Stimulated activated CD8-positive, alpha-beta memory T cell treated with anti-CD3 and anti-CD28 coated beads, Interleukin-4, amount 100 ng/mL, for 1 hour (primary cell): ENCODE measurements at regions not wholly inside any gene's neighbourhood (a gene's known extent, or its start where the extent isn't known, plus 50 kb on each side); places are given as distances from the start of the nearest gene placed in this dataset.
"Not testable (repeated sequence)": the region's sequence is repeated elsewhere in the genome, so short reads cannot be mapped to it uniquely, and the experiment has no call there.

Experiments used
- DNase-seq, 2 donors: peaks; one replicate each; pipeline ENCODE4 v3.0.0-alpha.2; 2020; ENCODE audit warnings: low read depth in 2 of 2, low spot score in 1 of 2

GRCh38 chr1:229142471-229142870 lies 128.4 kb upstream of the RAB4A start:
- no peak for DNase-seq

DNA sequence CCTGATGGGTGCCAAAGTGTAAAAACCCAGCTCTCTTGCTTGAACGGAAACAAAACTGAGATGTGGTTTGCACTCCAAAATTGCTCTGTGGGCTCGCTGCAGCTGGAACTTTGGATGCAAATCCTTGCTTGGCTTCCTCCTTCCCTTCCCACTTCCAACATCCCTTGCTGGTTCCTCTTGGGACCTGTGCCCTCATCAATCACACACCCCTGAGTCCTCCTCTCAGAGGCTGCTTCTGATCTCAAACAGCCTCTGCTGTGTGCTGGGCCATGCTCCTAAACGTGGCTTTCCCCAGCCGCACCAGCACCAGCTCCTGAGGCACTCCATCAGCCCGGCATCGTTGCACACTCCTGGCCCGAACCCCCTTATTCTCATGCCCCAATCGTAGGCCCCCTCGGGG lies 124.3 kb upstream of the RAB4A start:
- DNase-seq: no peak

- no peak for DNase-seq
Measured at GRCh38 chr1:229147072-229147471, 123.8 kb upstream of the RAB4A start.

- DNase-seq: no peak
Measured at GRCh38 chr1:229148041-229148671, 122.8 kb upstream of the RAB4A start.

DNA sequence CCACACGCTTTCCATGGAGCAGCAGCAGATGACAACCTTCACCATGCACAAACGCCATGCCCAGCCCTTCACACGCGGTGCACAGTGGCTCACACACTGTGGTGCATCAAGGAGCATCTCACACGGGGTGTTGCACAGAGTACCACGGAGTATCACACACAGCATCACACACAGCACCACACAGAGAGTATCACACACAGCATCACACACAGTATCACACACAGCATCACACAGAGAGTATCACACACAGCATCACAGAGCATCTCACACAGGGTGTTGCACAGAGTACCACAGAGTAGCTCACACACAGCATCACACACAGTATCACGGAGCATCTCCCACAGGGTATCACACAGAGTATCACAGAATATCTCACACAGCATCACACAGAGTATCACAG lies 122.2 kb upstream of the RAB4A start:
- DNase-seq: no peak

DNA sequence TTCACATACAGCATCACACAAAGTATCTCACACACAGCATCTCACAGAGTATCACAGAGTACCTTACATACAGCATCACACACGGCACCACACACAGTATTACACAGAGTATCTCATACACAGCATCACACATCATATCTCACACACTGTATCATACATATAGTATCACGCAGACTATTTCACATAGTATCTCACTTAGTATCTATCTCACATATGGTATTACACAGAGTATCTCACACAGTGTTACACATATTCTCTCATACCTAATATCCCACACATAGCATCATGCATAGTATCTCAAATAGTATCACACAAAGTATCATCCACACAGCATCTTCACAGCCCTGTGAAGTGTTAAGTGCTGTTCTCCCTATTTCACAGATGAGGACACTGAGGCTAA lies 121.5 kb upstream of the RAB4A start:
- DNase-seq: no peak

- no peak for DNase-seq
Measured at GRCh38 chr1:229150518-229150917, 120.4 kb upstream of the RAB4A start.

DNA sequence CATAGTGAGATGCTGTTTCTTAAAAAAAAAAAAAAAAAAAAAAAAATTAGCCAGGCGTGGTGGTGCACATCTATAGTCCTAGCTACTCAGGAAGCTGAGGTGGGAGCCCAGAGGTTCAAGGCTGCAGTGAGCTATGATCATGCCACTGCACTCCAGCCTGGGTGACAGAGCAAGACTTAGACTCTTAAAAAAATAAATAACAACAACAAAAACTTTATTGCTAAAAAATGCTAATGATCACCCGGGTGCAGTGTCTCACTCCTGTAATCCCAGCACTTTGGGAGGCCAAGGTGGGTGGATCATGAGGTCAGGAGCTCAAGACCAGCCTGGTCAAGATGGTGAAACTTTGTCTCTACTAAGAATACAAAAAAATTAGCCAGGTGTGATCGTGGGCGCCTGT lies 119.5 kb upstream of the RAB4A start:
- not testable (repeated sequence) for DNase-seq

- DNase-seq: no peak
Measured at GRCh38 chr1:229152311-229152710, 118.6 kb upstream of the RAB4A start.

DNA sequence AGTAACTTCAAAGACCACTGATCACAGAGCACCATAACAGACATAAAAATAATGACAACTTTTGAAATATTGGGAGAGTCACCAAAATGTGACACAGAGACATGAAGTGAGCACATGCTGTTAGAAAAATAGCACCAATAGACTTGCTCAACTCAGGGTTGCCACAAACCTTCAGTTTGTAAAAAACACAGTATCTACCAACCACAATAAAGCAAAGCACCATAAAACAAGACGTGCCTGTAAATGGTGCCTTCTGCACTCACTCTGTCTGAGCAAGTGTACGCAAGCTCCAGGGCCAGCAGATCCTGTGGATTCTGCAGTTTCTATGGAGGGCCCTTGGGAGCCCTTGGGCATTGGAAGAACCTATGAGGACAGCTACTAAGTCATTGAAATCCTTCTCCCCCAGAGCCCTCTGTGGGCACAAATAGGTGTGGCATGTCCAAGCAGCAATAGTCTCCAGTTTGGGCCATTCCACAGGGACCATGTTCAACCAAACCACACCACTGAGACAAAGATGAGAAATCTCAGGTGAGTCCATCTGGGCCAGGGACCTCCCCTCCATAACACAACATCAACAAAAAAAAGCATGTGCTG lies 116.9 kb upstream of the RAB4A start:
- DNase-seq: no peak

GRCh38 chr1:229154811-229155210 lies 116.1 kb upstream of the RAB4A start:
- no peak for DNase-seq

DNA sequence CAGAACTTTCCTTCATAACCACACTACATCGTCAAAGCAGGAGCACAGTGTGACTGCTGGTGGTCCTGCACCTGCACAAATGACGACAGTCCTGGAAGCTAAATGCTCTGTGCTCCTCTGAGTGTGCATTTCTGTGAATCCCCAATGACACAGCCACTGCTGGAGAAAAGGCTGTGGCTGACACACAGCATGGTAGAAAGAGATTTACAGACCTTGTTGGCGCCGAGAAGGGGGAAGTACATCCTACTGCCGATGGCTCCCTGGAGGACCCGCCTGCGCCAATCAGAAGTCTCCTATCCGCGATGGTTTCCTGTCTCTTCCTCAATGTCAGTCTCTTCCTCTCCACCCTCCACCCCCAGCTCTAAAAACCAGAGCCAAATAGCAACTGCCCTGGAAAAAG lies 115.4 kb upstream of the RAB4A start:
- DNase-seq: no peak

DNA sequence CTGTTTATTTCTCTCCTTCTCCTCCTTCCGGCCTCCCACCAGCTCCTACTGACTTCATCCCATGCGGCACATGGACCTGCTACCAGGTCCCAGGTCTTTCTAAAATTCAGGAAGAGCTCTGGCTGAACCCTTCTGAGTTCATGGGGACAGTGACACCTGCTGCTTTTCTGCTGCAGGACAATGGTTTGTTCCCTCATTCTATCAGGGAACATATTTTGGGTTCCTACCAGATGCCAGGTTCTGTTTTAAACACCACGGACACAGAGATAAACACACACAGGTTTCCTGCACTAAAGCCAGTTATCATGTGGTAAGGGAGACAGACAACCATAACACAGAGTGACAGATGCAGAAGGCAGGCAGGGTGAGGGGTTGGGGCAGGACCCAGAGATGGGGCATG lies 114.0 kb upstream of the RAB4A start:
- DNase-seq: no peak

- DNase-seq: no peak
Measured at GRCh38 chr1:229157480-229157879, 113.4 kb upstream of the RAB4A start.

DNA sequence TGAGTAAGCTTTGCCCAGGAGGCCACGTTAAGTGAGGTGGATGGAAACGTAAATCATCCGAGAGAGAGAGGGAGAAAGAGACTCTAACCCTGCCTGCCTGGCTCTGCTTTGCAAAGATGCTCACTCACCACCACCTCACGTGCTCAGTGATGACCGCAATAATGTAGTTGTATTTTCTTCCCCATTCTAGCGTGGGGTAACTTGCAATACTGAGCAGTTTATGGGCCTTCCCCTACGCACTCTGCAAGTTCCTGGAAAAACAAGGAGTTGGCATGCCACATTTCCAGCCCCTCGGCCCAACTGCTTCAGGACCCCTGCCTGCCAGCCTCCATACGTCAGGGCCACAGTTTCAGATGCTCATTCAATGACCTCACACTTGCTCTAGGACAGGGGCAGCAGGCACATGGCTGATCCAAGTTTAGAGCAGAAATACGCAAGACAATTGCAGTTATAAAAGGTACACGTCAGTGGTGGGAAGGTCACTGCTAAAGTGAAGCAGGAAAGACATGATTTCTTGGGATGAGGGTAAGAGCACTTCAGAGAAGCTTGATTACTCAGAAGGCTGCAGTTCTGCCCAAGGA lies 112.5 kb upstream of the RAB4A start:
- no peak for DNase-seq

DNA sequence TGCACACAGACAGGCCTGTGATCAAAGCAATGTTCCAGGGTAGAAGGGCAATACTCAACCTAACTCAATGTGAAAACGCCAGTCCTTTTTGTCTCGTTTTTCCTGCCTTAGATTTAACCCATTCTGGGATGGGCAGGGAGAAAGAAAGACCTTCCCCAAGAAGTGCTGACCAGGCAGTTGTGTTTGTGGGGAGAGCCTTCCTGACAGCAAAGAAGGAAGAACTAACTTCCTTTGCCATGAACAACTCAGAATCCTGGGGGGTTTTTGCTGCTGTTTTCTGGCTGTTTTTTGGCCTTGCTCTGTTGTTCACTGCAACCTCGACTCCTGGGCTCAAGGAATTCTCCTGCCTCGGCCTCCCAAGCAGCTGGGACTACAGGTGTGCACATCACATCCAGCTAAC lies 112.0 kb upstream of the RAB4A start:
- no peak for DNase-seq

- DNase-seq: no peak
Measured at GRCh38 chr1:229159668-229160544, 111.0 kb upstream of the RAB4A start.

DNA sequence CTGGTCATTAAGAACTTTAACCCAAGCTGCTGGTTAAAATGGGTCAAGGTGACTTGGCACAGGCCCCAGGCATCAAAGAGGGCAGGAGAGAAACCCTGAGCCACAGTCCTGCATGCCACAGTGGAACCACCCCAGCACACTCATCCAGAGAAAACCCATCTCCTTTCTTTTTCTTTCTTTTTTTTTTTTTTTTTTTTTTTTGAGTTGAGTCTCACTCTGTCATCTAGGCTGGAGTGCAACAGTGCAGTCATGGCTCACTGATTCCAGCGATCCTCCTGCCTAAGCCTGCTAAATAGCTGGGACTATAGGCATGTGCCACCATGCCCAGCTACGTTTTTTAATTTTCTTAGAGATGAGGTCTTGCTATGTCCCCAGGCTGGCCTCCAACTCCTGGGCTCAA lies 109.2 kb upstream of the RAB4A start:
- no peak for DNase-seq

- no peak for DNase-seq
Measured at GRCh38 chr1:229162825-229163515, 107.9 kb upstream of the RAB4A start.

- no peak for DNase-seq
Measured at GRCh38 chr1:229164348-229164747, 106.6 kb upstream of the RAB4A start.
